HG03378 (cell line): ENCODE measurements at regions not wholly inside any gene's neighbourhood (a gene's known extent, or its start where the extent isn't known, plus 50 kb on each side); places are given as distances from the start of the nearest gene placed in this dataset.
"Not testable (repeated sequence)": the region's sequence is repeated elsewhere in the genome, so short reads cannot be mapped to it uniquely, and the experiment has no call there.

Experiments used
- ATAC-seq: cut with Tn5 transposase; IDR thresholded peaks from one replicate; pipeline ENCODE4 v1.9.1; 2021; ENCODE audit warnings: mild to moderate bottlenecking, moderate library complexity; ENCODE audit not compliant: unreplicated experiment

DNA sequence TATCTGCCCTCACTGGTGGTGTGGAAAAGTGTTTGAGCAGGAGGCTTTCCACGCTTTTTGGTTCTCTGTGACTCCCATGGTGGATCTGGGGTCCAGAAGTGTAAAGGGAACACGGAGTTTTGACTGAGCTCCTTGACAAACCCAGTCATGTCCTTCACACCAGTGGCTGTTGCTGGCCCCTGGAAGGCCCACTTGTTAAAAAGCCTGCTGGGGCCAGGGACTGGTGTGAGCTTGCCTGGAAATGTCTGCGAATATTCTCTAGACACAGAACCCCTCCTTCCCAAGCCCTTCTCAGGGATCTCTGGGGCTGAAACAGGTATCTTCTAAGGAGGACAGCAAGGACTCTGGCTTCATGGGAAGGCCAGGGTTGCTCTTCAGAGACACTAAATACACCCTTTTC, 343.0 kb downstream of the TCERG1L start:
- no peak for ATAC-seq

- ATAC-seq, result no peak
Observed at GRCh38 chr10:130968964-130969363, 342.6 kb downstream of the TCERG1L start.

- no peak for ATAC-seq
Observed at GRCh38 chr10:130969700-130970099, 341.8 kb downstream of the TCERG1L start.

DNA sequence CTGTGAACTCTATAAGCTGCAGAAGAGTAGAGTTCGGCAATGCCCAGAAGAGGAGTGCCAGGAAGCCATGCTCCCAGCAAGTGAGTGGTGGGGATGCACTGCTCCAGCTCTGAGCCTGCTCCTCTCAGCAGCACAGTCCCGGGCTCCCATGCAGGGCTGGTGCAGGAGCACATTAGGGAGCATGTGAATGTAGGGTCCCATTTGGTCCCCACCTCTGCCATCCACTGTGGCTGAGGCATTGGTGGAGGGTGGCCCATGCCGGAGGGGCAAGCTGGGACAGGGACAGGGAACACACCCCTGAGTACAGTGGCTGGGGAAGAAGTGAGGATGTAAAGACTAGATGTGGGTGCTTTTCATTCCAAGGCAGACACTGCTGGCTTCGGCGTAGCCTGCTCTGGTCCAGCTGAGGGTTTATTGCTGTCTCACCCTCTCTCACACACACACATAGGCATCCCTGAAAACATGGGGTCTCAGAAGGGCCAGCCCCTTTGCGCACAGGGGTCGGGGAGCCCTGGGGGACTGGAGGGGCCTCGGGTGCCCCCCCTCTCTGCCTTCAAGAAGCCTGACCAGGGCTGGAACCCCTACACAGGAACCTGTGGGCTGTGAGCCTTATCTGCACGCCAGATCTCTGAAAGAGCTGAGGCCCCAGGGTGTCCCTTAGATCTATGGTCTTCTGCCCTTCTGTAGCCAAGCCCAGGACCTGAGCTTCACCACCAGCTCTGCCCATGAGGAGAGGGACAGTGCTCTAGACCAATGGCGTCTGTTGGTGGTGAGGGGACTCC, 341.0 kb downstream of the TCERG1L start:
- no peak for ATAC-seq

DNA sequence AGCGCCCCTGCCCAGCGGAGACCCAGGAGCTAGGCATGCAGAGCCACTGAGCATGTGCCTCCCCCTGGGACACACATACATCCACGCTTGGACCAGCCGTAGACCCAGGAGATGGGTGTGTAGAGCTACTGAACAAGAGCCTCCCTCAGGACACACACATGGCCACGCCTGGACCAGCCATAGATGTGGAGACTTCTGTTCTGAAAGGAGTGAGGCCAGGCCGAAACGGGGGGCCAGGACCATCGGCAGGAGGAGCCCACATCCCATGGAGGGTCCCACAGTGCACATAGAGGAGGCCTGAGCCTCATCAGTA, 340.4 kb downstream of the TCERG1L start:
- no peak for ATAC-seq

- ATAC-seq, result no peak
Observed at GRCh38 chr10:130973127-130973839, 338.2 kb downstream of the TCERG1L start.

- no peak for ATAC-seq
Observed at GRCh38 chr10:130974166-130974565, 337.4 kb downstream of the TCERG1L start.

DNA sequence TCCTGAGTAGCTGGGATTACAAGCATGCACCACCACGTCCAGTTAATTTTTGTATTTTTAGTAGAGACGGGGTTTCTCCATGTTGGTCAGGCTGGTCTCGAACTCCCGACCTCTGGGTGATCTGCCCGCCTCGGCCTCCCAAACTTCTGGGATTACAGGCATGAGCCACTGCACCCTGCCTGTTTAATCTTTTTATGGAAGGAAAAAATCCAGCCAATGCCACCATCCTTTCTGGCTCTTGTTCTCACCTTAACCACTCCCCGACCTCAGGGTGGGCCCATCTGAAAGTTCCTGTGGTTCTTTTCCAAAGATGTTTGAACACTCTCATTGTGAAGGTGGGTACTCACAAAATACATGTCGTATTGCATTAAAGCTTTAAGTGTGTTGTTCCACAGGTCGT, 336.2 kb downstream of the TCERG1L start:
- not testable (repeated sequence) for ATAC-seq

DNA sequence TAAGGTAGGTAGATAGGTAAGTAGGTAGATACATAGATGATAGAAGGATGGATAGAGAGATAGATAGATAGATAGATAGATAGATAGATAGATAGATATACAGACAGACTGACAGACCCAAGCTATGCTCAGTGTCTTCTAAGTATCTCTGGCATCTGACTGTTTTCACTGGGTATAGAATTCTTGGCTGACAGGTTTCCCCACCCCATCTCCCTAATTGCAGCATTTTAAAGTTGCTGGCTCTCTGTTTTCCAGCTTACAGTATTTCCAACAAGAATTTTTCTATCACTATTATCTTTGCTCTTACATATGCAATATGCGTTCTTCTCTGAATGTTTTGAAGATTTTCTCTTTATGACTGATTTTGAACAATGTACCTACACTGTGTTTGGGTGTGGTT, 328.7 kb downstream of the TCERG1L start:
- no peak for ATAC-seq

DNA sequence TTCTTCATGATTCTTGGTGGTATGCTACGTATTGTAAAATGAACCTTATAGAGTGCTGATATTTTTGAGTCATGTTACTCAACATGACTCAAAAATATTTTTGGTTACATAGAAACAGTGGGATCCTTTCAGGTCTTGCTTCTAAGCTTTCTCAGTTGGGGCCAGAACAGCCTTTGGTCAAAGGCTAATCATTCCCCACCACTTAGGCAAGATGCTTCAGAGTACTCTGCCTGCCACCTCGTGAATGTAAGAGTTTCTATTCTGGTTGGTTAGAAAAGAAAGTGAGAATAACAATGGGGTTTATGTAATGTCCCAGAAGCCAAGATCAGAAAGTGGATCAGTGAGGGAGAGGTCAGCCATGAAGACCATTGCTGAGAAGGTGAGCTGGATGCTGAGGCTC, 327.8 kb downstream of the TCERG1L start:
- no peak for ATAC-seq

- no peak for ATAC-seq
Observed at GRCh38 chr10:130984686-130985085, 326.8 kb downstream of the TCERG1L start.

- no peak for ATAC-seq
Observed at GRCh38 chr10:130985158-130985753, 326.3 kb downstream of the TCERG1L start.

- ATAC-seq, result no peak
Observed at GRCh38 chr10:130986846-130987245, 324.7 kb downstream of the TCERG1L start.

GRCh38 chr10:130987401-130987800, 324.1 kb downstream of the TCERG1L start:
- ATAC-seq, result no peak

DNA sequence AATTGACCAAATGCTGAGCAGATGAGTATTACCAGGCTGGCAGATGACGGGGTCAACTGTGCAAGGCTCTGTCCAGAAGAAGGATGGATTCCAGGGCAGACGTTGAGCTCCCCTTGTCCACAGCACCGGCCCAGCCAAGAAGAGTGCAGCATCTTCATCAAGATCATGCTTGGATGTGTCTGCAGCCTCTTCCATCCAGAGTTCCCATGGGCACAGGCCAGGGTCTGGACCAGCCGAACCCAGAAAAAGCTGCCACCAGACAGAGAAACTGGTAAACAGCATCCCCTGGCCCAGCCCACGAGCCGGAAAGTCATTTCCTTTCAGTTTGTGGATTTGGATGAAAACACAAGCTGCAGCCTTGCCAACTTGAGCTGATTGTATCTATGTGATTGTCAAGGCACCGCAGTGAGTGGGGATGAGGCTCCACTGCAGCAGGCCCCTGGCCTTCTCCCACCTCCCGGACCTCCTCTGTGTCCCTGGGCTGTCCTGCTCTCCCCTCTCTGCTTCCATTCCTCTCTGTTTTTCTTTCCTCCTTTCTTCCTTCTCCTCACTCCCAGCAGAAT, 321.8 kb downstream of the TCERG1L start:
- no peak for ATAC-seq

- ATAC-seq, result no peak
Observed at GRCh38 chr10:130990486-130990885, 321.0 kb downstream of the TCERG1L start.

DNA sequence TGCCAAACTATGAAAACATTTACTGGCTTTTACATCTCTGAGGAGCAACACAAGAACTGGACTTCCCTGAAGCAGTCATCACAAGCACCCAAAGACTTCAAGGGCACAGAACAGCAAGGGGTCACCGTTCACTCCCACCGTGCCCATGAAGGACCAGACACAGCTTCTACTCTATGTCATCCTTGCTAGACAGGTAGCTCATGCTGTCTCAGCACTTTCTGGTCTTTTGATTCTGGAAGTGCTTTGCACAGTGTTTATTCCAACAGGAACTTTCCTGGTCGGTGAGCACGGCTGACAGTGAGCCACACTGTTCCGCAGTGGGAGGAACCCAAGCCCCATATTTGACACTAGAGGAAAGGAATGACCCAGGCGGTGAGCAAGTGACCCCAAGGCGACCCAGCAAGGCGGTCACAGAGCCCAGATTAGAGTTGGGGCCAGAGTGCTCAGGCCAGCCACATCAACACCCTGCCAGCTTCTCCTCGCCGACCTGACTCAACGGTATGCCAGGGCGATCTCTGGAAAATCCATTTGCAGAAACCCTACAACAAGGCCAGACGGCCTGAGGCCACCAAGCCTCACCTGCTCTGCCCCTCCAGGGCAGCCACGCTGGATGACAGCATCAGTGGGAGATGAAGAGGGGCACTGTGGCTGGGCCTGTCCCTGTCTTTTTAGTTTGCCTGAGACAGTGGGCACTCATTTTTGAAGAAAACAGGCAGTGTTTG, 318.6 kb downstream of the TCERG1L start:
- ATAC-seq, result no peak

- ATAC-seq, result no peak
Observed at GRCh38 chr10:130993612-130994011, 317.9 kb downstream of the TCERG1L start.

DNA sequence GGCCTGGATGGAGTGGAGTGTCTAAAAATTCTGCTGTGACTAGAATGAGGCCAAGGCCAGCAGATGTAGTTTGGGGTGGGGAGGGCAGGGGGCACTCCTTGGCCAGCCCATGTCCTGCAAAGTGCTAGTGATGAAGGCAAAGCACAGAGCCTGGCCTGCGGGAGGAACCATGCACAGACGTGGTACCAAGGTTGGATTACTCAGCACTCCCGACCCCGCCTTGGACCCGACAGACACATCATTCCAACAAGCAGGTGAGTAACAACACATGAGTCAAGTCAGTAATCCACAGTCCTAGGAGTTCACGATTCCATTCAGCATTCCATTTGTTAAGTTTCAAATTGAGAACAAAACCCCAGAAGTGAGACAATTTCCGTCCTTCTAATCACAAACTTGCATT, 317.3 kb downstream of the TCERG1L start:
- ATAC-seq, result no peak

DNA sequence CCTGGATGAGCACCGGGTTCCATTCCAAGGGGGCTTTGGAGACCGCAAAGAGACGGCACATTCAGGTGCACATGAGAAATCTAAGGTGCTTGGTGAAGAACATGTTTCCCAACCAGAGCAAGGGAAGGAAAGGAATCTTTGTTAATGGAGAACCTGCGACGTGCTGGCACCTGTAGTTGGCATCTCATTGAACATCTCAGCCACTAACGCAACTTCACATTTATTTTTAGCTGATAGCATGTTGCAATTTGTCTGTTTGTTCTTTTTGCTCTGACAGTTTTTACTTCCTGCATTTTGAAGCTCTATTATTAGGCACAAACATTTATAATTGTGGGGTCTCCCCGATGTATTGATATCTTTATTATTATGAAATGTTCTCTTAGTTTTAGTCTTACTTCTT, 316.7 kb downstream of the TCERG1L start:
- ATAC-seq, result no peak
